ENCODE measurements at regions not wholly inside any gene's neighbourhood (a gene's known extent, or its start where the extent isn't known, plus 50 kb on each side); places are given as distances from the start of the nearest gene placed in this dataset.

GRCh38 chr13:39859898-39860297 lies 204.4 kb downstream of the COG6 start:
- DNase-seq = no peak

GRCh38 chr13:39862900-39863299 lies 207.4 kb downstream of the COG6 start:
- no peak for DNase-seq

- no peak for DNase-seq
Measured at GRCh38 chr13:39864221-39864620, 208.8 kb downstream of the COG6 start.

GRCh38 chr13:39866722-39867121 lies 211.3 kb downstream of the COG6 start:
- DNase-seq = no peak

GRCh38 chr13:39867807-39868206 lies 212.3 kb downstream of the COG6 start:
- DNase-seq = no peak

GRCh38 chr13:39870197-39870747 lies 214.8 kb downstream of the COG6 start:
- no peak for DNase-seq

GRCh38 chr13:39874331-39875053 lies 219.0 kb downstream of the COG6 start:
- no peak for DNase-seq

GRCh38 chr13:39875111-39875987 lies 219.9 kb downstream of the COG6 start:
- no peak for DNase-seq

- peak; percentile 74 for DNase-seq
Measured at GRCh38 chr13:39876258-39876657, 220.8 kb downstream of the COG6 start.

- DNase-seq = no peak
Measured at GRCh38 chr13:39877134-39877533, 221.7 kb downstream of the COG6 start.

- no peak for DNase-seq
Measured at GRCh38 chr13:39879286-39880035, 224.0 kb downstream of the COG6 start.

- no peak for DNase-seq
Measured at GRCh38 chr13:39881383-39881782, 225.9 kb downstream of the COG6 start.

- DNase-seq = no peak
Measured at GRCh38 chr13:39881887-39882286, 226.4 kb downstream of the COG6 start.

- no peak for DNase-seq
Measured at GRCh38 chr13:39884166-39884565, 228.7 kb downstream of the COG6 start.

GRCh38 chr13:39886336-39886735 lies 230.9 kb downstream of the COG6 start:
- DNase-seq = no peak

GRCh38 chr13:39887387-39887786 lies 231.9 kb downstream of the COG6 start:
- no peak for DNase-seq

- DNase-seq = no peak
Measured at GRCh38 chr13:39888865-39889810, 233.7 kb downstream of the COG6 start.

- DNase-seq = no peak
Measured at GRCh38 chr13:39890537-39890936, 235.1 kb downstream of the COG6 start.

- no peak for DNase-seq
Measured at GRCh38 chr13:39892721-39893685, 237.5 kb downstream of the COG6 start.

- DNase-seq = no peak
Measured at GRCh38 chr13:39893808-39894207, 238.3 kb downstream of the COG6 start.

- DNase-seq = no peak
Measured at GRCh38 chr13:39894586-39894985, 239.1 kb downstream of the COG6 start.

Measured in islet precursor cell (in vitro differentiated cells).